ENCODE measurements at regions not wholly inside any gene's neighbourhood (a gene's known extent, or its start where the extent isn't known, plus 50 kb on each side); places are given as distances from the start of the nearest gene placed in this dataset.

- no peak for TF ChIP-seq EP300 (IDR thresholded peaks at IDR 0.05; ENCODE audit: borderline replicate concordance in 1 of 2, low read depth in 2 of 2, low read length in 2 of 2)
- no peak for TF ChIP-seq FOSL1 (IDR thresholded peaks at IDR 0.05; ENCODE audit: insufficient read depth, low read depth, low read length)
Observed at GRCh38 chr20:54324652-54325285, 116.9 kb downstream of the PFDN4 start (continued).

Measured in H1 (cell line).